ENCODE measurements at regions not wholly inside any gene's neighbourhood (a gene's known extent, or its start where the extent isn't known, plus 50 kb on each side); places are given as distances from the start of the nearest gene placed in this dataset.

DNA sequence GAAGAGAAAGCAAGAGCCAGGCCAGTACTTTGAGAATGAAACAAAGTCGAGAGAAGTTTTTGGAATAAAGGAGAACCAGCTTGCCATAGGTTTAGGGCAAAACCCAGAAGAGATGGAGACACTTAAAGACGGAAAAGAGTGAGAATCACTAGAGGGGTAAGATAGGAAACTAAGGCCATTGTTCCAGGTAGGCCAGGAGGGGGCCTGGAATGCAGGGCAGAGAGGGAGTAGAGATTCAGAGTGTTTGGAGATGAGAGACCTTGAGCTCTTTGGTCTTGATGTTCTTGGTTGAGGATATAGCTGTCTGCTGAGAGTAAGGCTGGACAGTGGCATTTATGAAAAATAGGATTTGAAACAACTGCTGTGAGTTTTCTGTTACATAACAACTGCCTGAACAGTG is 263.3 kb upstream of the POU2AF2 start:
- no peak for DNase-seq (ENCODE audit: low read depth)

DNA sequence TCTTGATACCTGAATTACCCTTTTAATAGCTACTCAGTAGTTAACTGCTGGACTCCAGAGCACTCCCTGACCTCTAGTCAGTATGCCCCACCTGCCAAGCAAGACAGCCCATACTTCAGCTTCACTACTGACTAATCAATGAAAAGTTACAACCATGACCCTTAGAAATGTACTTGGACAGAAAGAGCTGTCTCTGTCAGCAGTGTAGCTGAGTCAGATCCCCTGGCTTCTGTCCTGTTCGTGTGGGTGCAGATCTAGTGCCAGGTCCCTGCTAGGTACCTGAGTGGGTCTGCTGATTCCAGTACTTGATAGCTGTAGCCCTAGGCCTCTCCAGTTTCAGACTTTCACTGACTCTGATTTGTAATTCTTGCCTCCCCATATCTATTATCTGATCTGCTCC is 265.8 kb upstream of the POU2AF2 start:
- DNase-seq (ENCODE audit: low read depth) = no peak

DNA sequence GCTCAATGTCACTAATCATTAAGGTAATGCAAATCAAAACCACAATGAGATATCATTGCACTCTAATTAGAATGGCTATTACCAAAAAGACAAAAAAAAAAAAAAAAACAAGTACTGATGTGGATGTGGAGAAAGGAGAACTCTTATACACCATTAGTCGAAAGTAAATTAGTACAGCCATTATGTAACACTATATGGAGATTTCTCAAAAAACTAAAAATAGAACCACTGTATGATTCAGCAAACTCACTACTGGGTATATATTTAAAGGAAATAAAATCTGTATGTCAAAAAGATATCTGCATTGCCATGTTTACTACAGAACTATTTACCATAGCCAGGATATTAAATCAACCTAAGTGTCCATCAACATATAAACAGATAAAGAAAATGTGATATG is 265.4 kb upstream of the ARHGAP20 start:
- no peak for DNase-seq (ENCODE audit: low read depth)

DNA sequence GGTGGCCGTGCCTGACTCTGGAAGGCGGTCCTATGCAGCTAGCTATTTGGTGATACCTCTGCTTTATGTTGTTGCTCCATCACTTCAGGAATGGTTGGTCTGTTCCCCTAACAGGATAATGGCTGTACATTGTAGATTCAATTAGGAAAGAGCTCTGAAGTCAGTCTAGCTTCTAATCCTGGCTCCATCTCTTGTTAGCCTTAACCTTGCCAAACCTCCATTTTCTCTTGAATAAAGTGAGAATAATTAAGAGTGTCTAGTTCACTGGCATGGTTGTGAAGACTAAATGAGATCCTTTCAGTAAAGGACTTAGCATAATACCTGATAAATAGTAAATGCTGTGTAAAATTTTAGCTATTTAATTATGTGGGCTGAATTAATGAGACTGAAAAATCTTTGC is 262.5 kb upstream of the ARHGAP20 start:
- DNase-seq (ENCODE audit: low read depth) = no peak

DNA sequence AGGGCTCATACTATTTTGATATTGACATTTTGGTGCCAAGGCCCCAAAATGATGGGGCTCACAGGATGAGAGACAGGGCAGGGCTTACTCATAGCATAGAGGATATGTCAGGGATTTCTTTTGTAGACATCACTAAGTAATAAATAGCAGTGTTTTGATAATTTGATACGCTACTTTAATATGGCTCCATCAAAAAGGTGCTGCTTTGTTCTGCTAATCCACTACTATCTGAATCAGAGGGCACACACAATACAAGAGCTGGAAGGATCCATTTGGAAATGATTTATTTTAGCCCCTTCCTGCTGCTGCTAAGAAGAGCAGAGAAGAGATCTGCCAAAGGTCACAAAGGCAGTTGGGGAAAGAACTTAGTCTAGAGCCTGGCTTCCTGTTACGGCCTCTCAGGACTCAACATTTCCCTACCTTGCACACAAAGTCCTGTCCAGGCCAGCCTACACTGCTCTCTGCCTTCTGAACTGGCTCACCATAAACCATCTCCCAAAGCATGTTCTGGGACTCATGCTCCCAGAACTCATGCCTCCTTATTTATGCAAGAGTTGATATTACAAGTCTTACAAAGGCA is 261.3 kb upstream of the ARHGAP20 start:
- DNase-seq (ENCODE audit: low read depth) = no peak

DNA sequence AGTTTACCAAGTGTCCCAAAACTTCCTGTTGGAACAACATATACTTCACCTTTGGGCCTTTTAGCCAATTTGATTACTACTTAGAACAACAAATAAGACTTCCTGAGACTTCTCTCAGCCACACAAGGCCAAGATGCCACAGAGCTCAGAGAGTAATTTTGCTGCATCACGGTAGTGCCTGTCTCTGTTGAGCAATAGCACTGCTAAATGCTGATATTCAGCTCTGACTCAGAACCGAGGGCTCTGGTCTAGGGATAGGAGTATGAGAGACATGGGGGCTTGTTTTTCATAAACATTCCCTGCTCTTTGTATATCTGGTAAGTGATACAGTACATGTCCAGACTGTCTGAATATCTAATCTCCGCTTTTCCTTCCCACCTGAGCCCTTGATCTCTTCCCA is 260.4 kb upstream of the ARHGAP20 start:
- DNase-seq (ENCODE audit: low read depth) = peak; percentile 85

DNA sequence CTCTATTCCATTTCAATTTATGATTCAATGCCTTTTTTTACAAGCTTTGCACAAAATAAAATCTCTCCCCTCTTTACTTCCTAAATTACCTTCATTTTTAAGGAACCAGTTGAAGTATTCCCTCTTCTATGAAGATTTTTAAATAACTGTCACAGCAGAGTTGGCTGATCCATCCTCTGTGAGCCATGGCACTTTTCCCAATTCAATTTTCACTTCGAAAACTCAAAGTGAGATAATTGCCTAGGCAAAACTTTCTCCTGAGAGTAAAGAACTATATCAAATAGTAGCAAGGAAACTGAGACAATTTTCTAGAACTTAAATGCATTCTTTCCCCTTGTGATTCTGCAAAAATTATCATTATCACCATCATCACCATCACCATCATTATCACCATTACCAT is 259.9 kb upstream of the ARHGAP20 start:
- no peak for DNase-seq (ENCODE audit: low read depth)

DNA sequence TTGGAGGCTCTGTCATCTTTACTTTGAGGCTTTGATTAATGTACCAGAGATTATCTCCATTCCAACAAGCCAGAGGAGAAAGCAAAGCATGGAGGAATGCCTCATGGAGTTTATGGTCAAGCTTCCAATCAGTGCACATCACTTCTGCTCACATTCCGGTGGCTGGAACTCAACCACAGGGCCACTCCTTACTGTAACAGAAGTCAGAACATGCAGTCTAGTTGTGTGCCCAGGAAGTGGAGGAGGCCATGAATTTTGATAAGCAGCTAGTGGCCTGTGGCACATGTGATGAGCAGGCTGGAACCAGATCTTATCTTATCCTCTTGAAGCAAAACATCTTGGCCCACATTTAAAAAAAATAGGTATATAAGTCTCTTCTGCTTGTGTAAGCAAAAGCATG is 258.9 kb upstream of the ARHGAP20 start:
- DNase-seq (ENCODE audit: low read depth) = peak; percentile 31

DNA sequence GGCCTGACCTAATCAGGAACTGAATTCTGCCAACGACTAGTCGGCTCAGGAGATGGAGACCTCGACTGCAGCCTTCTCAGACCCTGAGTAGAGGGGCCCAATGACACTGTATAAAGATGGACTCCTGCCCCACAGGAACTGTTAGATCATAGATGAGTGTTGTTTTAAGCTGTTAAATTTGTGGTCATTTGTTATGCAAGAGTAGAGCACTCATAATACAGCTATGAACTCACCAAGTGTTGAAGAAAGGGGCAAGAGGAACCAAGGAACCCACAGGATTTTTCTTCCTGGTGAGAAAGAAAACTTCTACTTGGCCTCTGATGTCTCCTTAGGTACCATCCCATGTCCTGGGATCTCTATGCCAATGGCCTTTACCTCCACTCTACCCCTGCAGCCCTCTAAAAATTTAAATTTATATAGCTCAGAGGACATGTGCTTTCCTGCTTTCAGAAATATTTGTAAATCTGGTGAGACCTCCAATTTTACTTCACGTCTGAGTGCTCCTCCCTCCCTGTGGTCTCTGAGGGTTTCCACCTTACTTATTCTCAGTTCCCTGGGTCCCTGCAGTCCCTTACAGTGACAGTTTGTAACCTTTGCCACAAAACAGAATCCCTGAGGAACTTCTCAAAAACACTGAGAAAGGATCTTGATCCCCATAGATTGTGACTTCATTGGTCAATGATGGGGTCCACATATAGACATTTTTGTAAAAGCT is 256.3 kb upstream of the ARHGAP20 start:
- DNase-seq (ENCODE audit: low read depth) = no peak

DNA sequence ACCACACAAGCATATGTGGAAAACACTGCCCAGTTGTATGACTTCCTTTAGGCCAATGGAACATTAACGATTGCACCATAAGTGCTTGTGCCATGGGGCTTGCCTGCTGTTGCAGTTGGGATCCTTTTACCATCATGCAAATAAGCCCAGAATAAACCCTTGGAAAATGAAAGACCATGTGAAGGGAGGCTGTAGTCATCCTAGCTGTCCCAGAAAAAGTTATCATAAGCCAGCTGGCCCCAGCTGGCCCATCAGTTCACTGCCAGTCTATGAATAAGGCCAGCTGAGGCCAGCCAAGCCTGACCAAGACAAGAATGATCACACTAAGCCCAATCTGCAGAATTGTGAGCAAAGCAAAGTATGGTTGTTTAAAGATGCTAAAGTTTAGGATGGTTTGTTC is 253.9 kb upstream of the ARHGAP20 start:
- peak; percentile 56 for DNase-seq (ENCODE audit: low read depth)

DNA sequence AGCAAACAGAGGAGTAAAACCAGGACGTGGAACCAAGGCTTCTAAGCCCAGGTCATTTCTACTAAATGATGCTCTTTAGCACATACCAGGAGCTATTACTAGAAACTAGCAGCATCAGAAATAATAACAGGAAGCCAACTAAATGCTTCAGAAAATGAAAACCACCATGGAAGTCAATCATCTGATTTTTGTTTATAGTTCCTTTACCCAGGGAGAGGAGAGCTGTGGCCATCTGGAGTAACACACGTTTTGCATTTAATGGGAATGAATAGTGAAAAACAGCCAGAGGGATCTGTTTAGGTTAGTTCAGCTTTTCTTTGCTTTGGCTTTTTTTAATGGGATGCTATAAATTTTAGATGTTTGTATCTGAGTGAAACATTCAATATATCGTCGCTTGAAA is 250.7 kb upstream of the ARHGAP20 start:
- peak; percentile 56 for DNase-seq (ENCODE audit: low read depth)

DNA sequence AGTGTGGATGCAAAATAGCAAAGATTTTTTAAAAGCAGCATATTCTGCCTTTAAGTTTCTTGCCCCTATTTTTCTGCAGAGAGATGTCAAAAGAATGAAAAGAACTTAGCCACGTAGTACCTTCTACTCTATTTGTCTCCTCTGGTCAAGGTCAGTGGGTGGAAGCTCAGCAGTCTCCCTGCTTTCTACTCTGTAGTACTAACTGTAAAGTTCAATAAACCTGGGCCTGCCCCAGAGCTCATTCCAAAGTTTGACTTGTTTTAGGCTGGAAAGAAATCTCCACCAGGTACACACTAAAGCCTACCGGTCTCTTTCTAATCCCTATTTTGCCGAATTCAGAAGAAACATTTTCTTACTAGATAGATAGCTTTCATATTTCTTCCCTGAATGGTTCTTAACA is 247.9 kb upstream of the ARHGAP20 start:
- no peak for DNase-seq (ENCODE audit: low read depth)

DNA sequence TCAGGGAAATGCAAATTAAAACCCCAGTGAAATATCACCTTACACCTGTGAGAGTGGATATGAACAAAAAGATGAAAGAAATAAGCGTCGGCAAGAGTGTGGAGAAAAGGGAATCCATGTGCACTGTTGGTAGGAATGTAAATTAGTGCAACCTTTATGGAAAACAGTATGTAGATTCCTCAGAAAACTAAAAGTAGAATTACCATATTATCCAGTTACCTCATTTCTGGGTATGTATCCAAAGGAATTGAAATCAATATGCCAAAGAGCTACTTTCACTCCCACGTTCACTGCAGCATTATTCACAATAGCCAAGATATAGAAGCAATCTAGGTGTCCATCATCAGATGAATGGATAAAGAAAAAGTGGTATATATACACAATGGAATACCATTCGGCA is 246.0 kb upstream of the ARHGAP20 start:
- DNase-seq (ENCODE audit: low read depth) = no peak

DNA sequence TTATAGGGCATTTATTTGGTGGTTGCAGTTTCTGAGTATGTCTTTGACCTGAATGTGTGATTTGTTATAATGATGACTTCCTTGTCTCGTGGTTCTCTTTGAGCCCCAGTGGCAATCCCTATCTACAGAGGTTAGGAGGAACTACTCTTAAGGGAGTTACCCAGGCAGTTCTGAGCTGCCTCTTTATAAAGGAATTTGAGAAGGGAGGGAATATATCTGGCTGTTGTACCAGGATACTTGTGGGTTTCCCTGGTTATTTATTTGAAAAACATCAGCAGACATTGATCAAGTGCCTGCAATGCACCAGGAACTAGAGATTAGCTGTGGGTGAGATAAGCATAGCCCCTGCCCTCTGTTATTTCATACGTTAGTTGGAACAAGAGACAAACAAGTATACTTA is 243.5 kb upstream of the ARHGAP20 start:
- DNase-seq (ENCODE audit: low read depth) = no peak

DNA sequence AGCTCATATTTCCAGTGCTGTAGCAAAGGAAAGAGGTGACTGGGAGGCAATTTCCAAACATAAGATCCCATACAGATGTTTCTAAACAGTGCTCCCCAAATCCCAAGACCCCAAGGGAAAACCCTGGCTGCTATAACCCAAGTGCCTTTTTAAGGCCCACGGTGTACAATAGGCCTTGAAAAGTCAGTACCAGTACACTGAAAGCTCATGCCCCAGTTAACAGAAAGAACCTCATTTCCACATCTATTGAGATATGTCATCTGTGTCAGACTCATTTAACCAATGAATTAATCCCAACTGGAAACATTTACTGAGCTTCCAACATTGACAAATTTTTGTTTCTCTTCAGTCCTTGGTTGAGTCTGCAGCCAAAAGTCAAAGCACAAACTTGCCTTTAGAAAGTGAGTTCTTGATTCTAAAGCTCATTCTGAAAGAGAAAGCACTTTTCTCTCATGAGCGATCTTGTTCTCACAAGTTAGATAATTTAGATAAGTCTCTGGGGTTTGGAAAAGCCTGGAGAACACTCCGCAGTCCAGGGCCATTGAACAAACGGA is 239.8 kb upstream of the ARHGAP20 start:
- no peak for DNase-seq (ENCODE audit: low read depth)

DNA sequence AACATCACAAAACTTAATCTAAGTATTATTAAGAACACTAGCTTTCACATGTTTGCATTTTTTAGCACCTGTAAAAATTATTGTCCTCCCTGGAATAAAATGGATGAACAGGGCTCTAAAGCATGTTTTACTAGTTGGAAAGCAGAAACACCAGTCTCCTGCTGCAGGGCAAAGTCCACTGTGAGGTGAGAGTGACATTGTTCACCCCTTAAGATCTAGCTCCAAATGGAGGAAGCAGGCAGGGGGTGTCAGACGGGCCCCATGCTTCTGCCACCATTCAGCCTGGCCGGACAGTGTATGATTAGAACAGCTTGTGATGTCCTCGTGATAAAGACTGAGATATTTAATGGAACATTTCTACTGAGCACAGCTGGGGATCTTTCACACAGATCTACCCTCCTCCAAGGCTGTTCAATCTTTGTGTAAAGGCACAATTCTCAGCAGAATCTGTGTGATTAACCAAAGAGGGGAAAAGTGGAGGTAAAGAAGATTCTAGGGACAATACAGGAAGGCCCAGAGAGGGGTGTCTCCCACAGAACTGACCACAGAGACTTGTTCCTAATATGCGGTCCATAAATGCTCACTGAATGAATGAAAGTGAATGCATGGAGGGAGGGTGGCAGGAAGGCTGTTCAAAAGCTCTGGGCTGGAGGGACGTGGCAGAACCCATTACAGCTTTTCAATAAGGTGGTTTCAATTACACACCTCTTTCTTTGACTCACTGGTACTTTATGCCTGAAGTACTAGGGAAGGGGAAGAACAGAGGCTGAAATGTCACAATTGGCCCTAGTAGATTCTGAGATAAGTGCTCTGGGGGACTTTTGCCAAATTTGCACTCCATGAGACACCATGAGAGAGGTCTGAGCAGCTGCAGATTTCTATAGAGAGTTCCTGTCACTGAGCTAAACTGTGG is 239.1 kb upstream of the ARHGAP20 start:
- no peak for DNase-seq (ENCODE audit: low read depth)

DNA sequence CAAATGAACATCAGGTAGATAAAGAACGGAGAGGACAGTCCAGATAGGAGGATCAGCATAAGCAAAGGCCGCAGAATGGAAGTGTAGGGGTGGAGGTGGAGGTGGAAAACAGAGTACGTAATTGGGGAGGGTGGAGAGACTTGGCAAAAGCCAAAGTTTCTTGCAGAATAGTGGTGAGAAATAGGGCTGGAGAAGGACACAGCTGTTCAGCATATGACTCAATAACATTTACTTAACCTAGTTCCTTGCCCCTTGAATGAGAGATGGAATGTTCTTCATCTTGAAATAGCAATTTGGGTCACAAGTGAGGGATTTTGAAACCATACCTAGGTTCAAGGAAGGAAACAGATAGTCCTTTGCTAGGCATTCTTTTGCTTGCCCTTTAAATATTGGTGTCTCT is 235.9 kb upstream of the ARHGAP20 start:
- peak; percentile 86 for DNase-seq (ENCODE audit: low read depth)

DNA sequence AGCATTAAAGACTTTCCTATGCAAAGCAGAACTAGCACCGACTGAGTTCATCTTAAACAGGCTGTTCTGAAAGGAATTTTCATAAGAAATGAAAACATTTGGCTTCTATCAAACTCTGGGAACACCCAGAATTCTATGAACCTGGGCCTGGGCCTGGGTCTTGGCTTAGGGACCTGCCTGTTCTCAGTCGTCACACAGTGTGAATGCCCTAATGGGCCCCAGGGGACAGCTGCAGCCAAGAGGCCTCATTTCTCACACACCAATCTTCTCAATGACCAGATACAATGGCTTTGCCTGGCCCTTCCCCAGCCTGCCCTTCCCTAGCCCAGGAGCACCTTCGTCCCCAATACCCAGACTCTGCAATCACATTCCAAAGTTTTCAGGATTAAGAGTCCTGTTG is 234.9 kb upstream of the ARHGAP20 start:
- DNase-seq (ENCODE audit: low read depth) = no peak

DNA sequence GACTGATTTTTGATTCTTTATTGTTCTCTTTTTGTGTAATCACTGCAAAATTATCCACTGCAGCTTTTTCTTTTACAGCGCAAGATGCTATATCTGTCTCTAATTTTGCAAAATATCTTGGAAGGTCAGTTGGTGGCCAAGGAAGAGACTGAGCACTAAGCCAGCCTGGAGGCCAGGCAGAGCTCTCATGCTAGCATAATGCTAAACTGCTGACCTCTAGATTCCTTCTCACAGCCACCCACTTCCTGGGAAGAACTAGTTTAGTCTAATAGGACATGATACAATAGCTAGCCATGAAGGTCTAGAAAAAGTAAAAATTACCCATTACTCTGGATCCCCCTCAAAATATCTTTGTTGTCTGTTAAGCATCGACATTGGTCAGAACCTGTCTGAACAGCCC is 227.2 kb upstream of the ARHGAP20 start:
- DNase-seq (ENCODE audit: low read depth) = no peak

DNA sequence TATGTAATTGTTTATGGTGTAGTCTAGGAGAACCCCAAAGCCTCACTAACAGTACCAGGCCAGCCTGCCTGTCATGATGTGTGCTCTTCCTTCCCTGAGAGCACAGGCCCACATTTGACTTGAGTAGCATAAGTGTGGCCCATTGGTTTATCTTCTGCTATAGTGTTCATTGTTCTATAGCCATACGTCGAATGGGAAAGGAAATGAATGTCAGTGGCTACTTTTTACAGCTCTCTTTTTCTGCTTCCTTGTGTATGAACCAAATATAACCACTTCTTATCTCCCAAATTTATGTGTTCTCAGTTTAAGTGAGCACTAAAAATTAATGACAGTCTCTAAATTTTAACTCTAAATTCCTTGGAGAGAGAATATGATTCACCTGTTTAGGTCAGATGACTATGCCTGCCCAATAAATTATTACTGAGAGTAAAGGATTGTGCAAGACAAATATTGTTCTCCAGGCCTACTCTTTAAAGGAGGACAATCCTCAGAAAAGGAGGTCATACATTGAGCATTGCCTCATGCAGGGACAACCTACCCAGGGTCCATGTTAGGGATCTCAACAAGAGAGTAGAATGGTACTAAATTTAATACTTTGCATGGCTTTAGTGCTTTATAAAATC is 222.9 kb upstream of the ARHGAP20 start:
- DNase-seq (ENCODE audit: low read depth) = no peak

DNA sequence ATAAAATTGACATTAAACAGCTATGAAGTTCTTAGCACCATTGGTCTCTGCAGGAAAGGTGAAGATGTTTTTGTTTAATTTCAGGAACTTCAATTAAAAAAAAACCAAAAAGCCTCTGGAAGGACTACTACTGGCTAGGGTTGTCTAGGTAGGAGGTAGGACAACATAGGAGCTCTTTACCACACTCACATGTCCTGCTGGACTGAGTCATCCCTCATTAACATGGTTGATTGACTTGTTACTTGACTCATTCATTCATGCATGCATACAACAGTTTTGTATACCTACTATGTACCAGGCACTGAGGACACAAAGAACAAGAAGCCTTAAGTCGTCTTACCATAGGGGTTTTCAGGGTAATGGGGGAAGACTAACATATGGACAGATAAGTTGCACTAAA is 216.9 kb upstream of the ARHGAP20 start:
- no peak for DNase-seq (ENCODE audit: low read depth)

DNA sequence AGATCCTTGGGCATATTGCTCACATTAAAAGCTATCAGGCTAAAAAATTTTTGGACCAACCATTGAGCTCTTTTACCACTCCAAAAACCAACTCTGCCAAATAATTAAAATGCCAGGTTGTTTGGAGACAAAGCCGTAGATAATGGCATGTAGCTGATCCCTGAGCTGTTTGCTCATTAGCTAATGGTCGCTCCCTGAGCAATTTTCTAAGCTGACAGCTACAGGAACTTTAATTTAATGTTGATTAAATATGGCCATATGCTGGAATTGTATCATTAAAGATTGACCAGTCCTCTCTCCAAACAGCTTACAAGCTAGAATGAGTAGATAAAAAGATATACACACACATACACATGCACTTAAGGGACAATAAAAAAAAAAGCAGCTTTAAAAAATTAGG is 216.2 kb upstream of the ARHGAP20 start:
- no peak for DNase-seq (ENCODE audit: low read depth)

All from fibroblast of gingiva (primary cell).